T follicular helper cell (primary cell): ENCODE measurements at regions not wholly inside any gene's neighbourhood (a gene's known extent, or its start where the extent isn't known, plus 50 kb on each side); places are given as distances from the start of the nearest gene placed in this dataset.
A peak's percentile ranks its signal among the peaks of the same experiment; 100 is the strongest.

Source experiments
- DNase-seq: peaks from one replicate; pipeline ENCODE4 v3.0.0-alpha.2; 2020; ENCODE audit warnings: low read depth

- no peak for DNase-seq
Observed at GRCh38 chr7:142331941-142332340, 74.1 kb upstream of the PRSS58 start.

GRCh38 chr7:142329062-142329790 lies 71.4 kb upstream of the PRSS58 start:
- no peak for DNase-seq

GRCh38 chr7:142328551-142328950 lies 70.7 kb upstream of the PRSS58 start:
- DNase-seq: no peak

GRCh38 chr7:142327628-142328405 lies 70.0 kb upstream of the PRSS58 start:
- no peak for DNase-seq

GRCh38 chr7:142323706-142324105 lies 65.8 kb upstream of the PRSS58 start:
- peak; percentile 20 for DNase-seq

- DNase-seq: no peak
Observed at GRCh38 chr7:142321391-142321790, 63.5 kb upstream of the PRSS58 start.

GRCh38 chr7:142320883-142321282 lies 63.0 kb upstream of the PRSS58 start:
- DNase-seq: no peak

GRCh38 chr7:142319970-142320369 lies 62.1 kb upstream of the PRSS58 start:
- peak; percentile 27 for DNase-seq

- no peak for DNase-seq
Observed at GRCh38 chr7:142314281-142314680, 56.4 kb upstream of the PRSS58 start.

GRCh38 chr7:142313528-142313927 lies 55.7 kb upstream of the PRSS58 start:
- DNase-seq: peak; percentile 23

- no peak for DNase-seq
Observed at GRCh38 chr7:142311876-142312275, 54.0 kb upstream of the PRSS58 start.

GRCh38 chr7:142308918-142309317 lies 51.1 kb upstream of the PRSS58 start:
- DNase-seq: no peak

GRCh38 chr7:142308326-142308725 lies 50.5 kb upstream of the PRSS58 start:
- DNase-seq: no peak
